ENCODE measurements at regions not wholly inside any gene's neighbourhood (a gene's known extent, or its start where the extent isn't known, plus 50 kb on each side); places are given as distances from the start of the nearest gene placed in this dataset.

- Histone ChIP-seq H3K36me3 (no peaks in the 10 kb centered on the region), H3K27me3 (no peaks in the 10 kb centered on the region), H3K4me1 (no peaks in the 10 kb centered on the region), H3K27ac (no peak overlapping the region), H3K4me3 (no peak overlapping the region), H3K9me3 (no peaks in the 10 kb centered on the region)
- TF ChIP-seq EP300 (IDR thresholded peaks at IDR 0.05; ENCODE audit: low read depth) (no peak), CTCF (IDR thresholded peaks at IDR 0.05) (no peak), POLR2A (IDR thresholded peaks at IDR 0.05) (no peak), POLR2AphosphoS5 (IDR thresholded peaks at IDR 0.05) (no peak)
- WGBS, 2 donors (ENCODE audit: low coverage in 1 of 2) = 72 to 87% methylated on average over 3 to 8 of the region's 8 CpGs
- intact Hi-C loops (cut with DNase I; ENCODE audit: low total_unique reads) (no loop called here), in situ Hi-C loops (cut with MboI; ENCODE audit: low pct_ligation_motif_present in 1 of 4, low pct_unique_long_range_greater_than_20kb in 1 of 4, low sequenced_read_pairs in 3 of 4) (no loop called here)
- no peak for DNase-seq
Measured at GRCh38 chr3:127485396-127486170, 105.0 kb downstream of the TPRA1 start.

- Histone ChIP-seq H3K36me3 (no peaks in the 10 kb centered on the region), H3K27ac (no peak overlapping the region), H3K27me3 (no peaks in the 10 kb centered on the region), H3K4me3 (no peak overlapping the region), H3K9me3 (no peaks in the 10 kb centered on the region), H3K4me1 (no peaks in the 10 kb centered on the region)
- WGBS, 2 donors (ENCODE audit: low coverage in 1 of 2) = 41 to 64% methylated on average over 3 to 9 of the region's 9 CpGs
- no peak for DNase-seq
- intact Hi-C loops (cut with DNase I; ENCODE audit: low total_unique reads) = no loop called here
- TF ChIP-seq POLR2A (IDR thresholded peaks at IDR 0.05) = no peak
- no peak for TF ChIP-seq CTCF (IDR thresholded peaks at IDR 0.05)
- no peak for TF ChIP-seq POLR2AphosphoS5 (IDR thresholded peaks at IDR 0.05)
- TF ChIP-seq EP300 (IDR thresholded peaks at IDR 0.05; ENCODE audit: low read depth) = no peak
- in situ Hi-C loops (cut with MboI; ENCODE audit: low pct_ligation_motif_present in 1 of 4, low pct_unique_long_range_greater_than_20kb in 1 of 4, low sequenced_read_pairs in 3 of 4) = no loop called here
Measured at GRCh38 chr3:127484601-127485388, 105.7 kb downstream of the TPRA1 start.

- Histone ChIP-seq H3K36me3 (no peaks in the 10 kb centered on the region), H3K9me3 (no peaks in the 10 kb centered on the region), H3K4me1 (no peaks in the 10 kb centered on the region), H3K4me3 (no peak overlapping the region), H3K27ac (no peak overlapping the region), H3K27me3 (no peaks in the 10 kb centered on the region)
- 76% methylated on average over 18 of the region's 18 CpGs; no CpG with 5 or more reads in 1 of the 2 donors for WGBS, 2 donors (ENCODE audit: low coverage in 1 of 2)
- TF ChIP-seq POLR2A (IDR thresholded peaks at IDR 0.05) (no peak), POLR2AphosphoS5 (IDR thresholded peaks at IDR 0.05) (no peak), EP300 (IDR thresholded peaks at IDR 0.05; ENCODE audit: low read depth) (no peak), CTCF (IDR thresholded peaks at IDR 0.05) (no peak)
- intact Hi-C loops (cut with DNase I; ENCODE audit: low total_unique reads) (no loop called here), in situ Hi-C loops (cut with MboI; ENCODE audit: low pct_ligation_motif_present in 1 of 4, low pct_unique_long_range_greater_than_20kb in 1 of 4, low sequenced_read_pairs in 3 of 4) (no loop called here)
- no peak for DNase-seq
Measured at GRCh38 chr3:127483902-127484591, 106.5 kb downstream of the TPRA1 start.

- in situ Hi-C loops (cut with MboI; ENCODE audit: low pct_ligation_motif_present in 1 of 4, low pct_unique_long_range_greater_than_20kb in 1 of 4, low sequenced_read_pairs in 3 of 4) = no loop called here
- H3K4me1 ChIP-seq = no peaks in the 10 kb centered on the region
- no peak for DNase-seq
- no peaks in the 10 kb centered on the region for H3K9me3 ChIP-seq
- no peak overlapping the region for H3K4me3 ChIP-seq
- intact Hi-C loops (cut with DNase I; ENCODE audit: low total_unique reads) = no loop called here
- 82 to 91% methylated on average over 10 to 11 of the region's 11 CpGs for WGBS, 2 donors (ENCODE audit: low coverage in 1 of 2)
- H3K27ac ChIP-seq = no peak overlapping the region
- no peaks in the 10 kb centered on the region for H3K27me3 ChIP-seq
- TF ChIP-seq EP300 (IDR thresholded peaks at IDR 0.05; ENCODE audit: low read depth) (no peak), CTCF (IDR thresholded peaks at IDR 0.05) (no peak), POLR2AphosphoS5 (IDR thresholded peaks at IDR 0.05) (no peak), POLR2A (IDR thresholded peaks at IDR 0.05) (no peak)
- H3K36me3 ChIP-seq = no peaks in the 10 kb centered on the region
Measured at GRCh38 chr3:127483005-127483641, 107.4 kb downstream of the TPRA1 start.
